Stimulated activated naive B cell treated with anti-CD40 and anti-IgM and Interleukin-4, amounts not matched to agents 10 μg/mL and 1 μg/mL and 100 μg/mL, for 72 hours (primary cell): ENCODE measurements at regions not wholly inside any gene's neighbourhood (a gene's known extent, or its start where the extent isn't known, plus 50 kb on each side); places are given as distances from the start of the nearest gene placed in this dataset.

ENCODE experiments used
- ATAC-seq, 2 donors: fragments of 150-1000 bp; cut with Tn5 transposase; replicated peaks; 2 replicates each; pipeline ENCODE4 v1.10.0; 2021; ENCODE audit warnings: moderate library complexity in 1 of 2
- DNase-seq: peaks from one replicate; pipeline ENCODE4 v3.0.0; 2021
- H3K27ac Mint-ChIP-seq: one replicate; pipeline ENCODE4 v1.8.0; 2022; ENCODE audit warnings: mild to moderate bottlenecking, mixed read lengths
- H3K27me3 Mint-ChIP-seq, 2 donors: one replicate each; pipeline ENCODE4 v1.8.0; 2022; ENCODE audit warnings: mixed read lengths in 2 of 2
- H3K36me3 Mint-ChIP-seq, 2 donors: one replicate each; pipeline ENCODE4 v1.8.0; 2022; ENCODE audit warnings: mixed read lengths in 2 of 2, mild to moderate bottlenecking in 1 of 2
- H3K4me1 Mint-ChIP-seq, 2 donors: one replicate each; pipeline ENCODE4 v1.8.0; 2022; ENCODE audit warnings: mixed read lengths in 2 of 2, mild to moderate bottlenecking in 1 of 2
- H3K4me3 Mint-ChIP-seq, 2 donors: one replicate each; pipeline ENCODE4 v1.8.0; 2022; ENCODE audit warnings: mild to moderate bottlenecking in 2 of 2, mixed read lengths in 2 of 2, moderate library complexity in 1 of 2
- H3K9me3 Mint-ChIP-seq, 2 donors: one replicate each; pipeline ENCODE4 v1.8.0; 2022; ENCODE audit warnings: mixed read lengths in 2 of 2, mild to moderate bottlenecking in 1 of 2

DNA sequence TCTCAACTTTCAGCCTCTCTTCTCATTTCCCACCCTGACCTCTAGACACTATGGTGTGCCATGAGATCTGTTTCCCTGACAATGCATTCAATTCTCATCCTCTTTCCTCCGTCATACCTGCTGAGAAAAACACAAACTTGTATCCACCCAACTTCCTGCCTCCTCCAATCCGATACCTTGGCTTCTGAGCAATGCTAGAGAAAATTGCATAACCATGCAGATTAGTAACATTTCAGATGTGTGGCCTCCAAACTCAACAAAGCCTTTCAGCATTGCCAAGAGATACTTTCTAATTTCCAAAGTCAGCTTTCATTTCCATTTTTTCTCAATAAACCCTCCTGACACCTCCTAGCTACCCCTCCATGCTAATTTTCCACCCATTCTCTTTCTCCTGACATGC lies 88.5 kb downstream of the MINAR1 start:
- no peaks in the 10 kb centered on the region for H3K9me3 Mint-ChIP-seq
- no peak for DNase-seq
- H3K27ac Mint-ChIP-seq, result no peak overlapping the region
- H3K4me1 Mint-ChIP-seq, result peaks cover 0 to 1% of the 10 kb centered on the region in 2 donors
- peaks cover 14 to 18% of the 10 kb centered on the region in 2 donors for H3K27me3 Mint-ChIP-seq
- H3K36me3 Mint-ChIP-seq, result no peaks in the 10 kb centered on the region
- ATAC-seq, result no peak
- H3K4me3 Mint-ChIP-seq, result no peak overlapping the region

DNA sequence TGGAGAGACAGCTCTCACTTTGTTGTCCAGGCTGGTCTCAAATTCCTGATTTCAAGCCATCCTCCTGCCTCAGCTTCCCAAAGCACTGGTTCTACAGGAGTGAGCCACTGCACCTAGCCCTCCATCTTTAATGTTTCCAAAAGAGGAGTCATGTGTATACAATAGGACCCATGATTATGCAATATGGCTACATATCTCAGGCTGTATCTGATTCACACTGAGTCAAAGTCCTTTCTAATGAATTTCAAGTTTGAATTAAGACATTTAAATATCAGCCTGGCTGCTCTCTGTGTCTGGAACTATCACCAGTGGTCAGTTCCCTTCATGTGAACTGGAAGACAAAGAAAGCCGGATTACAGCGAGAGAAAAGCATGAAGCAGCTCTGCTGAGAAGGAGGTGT lies 90.5 kb downstream of the MINAR1 start:
- H3K36me3 Mint-ChIP-seq, result no peaks in the 10 kb centered on the region

DNA sequence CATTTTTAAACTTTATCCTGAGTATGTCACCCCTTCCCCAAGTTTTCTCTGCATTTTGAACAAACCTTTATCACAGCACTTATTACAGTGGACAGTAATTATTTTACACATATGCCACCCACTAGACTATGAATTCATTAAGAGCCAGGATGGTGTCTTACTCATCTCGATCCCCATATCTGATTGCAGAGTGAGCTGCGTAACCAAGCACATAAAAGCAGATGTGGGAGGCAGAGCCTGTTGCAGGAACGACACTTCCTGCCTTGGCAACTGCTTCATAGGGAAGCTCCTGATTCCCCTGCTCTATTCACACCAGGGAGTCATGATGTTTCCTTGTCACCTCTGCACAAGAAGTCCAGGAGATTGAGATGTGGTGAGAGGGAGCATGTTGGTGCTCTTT lies 91.1 kb downstream of the MINAR1 start:
- ATAC-seq (no peak), DNase-seq (no peak)
- Mint-ChIP-seq H3K27me3 (peaks cover 8 to 18% of the 10 kb centered on the region in 2 donors), H3K36me3 (no peaks in the 10 kb centered on the region), H3K27ac (no peak overlapping the region), H3K9me3 (no peaks in the 10 kb centered on the region), H3K4me1 (no peaks in the 10 kb centered on the region), H3K4me3 (no peak overlapping the region)

More for the DNA sequence above, 90.5 kb downstream of the MINAR1 start:
- DNase-seq, result no peak
- no peaks in the 10 kb centered on the region for H3K9me3 Mint-ChIP-seq
- H3K27me3 Mint-ChIP-seq, result peaks cover 10 to 17% of the 10 kb centered on the region in 2 donors
- H3K4me1 Mint-ChIP-seq, result no peaks in the 10 kb centered on the region
- H3K4me3 Mint-ChIP-seq, result no peak overlapping the region
- no peak for ATAC-seq
- no peak overlapping the region for H3K27ac Mint-ChIP-seq

DNA sequence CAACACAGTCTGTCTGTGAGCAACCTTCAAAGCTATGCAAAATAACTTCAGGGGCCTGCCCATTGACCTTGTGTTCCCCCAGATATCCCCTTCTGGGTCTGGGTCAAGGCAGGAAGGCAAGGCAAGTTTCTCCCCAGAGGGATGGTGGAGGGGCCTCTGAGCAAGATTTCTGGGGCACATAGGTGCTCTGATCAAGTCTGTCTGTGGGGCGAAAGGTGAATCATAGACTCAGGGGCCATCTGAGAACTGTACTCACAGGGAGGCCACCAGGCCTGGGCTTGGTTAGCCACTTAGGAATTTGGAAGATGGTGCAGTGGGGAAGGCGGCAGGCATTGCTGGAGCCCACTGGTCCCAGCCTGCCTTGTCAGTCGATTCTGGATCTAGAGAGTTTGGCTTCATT lies 92.4 kb downstream of the MINAR1 start:
- Mint-ChIP-seq H3K4me1 (no peaks in the 10 kb centered on the region), H3K36me3 (no peaks in the 10 kb centered on the region), H3K4me3 (no peak overlapping the region), H3K27ac (no peak overlapping the region), H3K9me3 (no peaks in the 10 kb centered on the region), H3K27me3 (peaks cover 10 to 26% of the 10 kb centered on the region in 2 donors)
- no peak for ATAC-seq
- no peak for DNase-seq

DNA sequence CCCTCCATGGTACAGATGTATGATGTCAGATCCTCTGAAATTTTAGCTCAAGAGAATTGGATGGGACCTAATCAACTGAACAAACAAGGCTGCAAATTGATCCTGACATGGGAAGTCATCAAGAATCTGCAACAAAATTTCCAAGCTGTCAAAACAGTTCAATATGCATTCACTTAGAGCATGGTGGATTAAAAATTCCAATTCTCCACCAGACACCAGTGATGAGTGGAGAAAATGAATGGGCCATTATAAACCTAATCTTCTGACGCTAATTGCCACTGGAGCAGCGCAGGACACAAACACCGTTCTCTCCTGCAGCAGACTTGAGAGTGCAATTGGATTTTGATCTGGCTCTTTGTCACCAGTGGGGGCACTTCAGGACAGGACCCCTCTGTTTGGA lies 94.2 kb downstream of the MINAR1 start:
- DNase-seq, result no peak
- Mint-ChIP-seq H3K4me1 (no peaks in the 10 kb centered on the region), H3K36me3 (no peaks in the 10 kb centered on the region), H3K27me3 (peaks cover 18 to 39% of the 10 kb centered on the region in 2 donors), H3K4me3 (no peak overlapping the region), H3K27ac (no peak overlapping the region), H3K9me3 (peaks cover 0 to 1% of the 10 kb centered on the region in 2 donors)
- ATAC-seq, result no peak

DNA sequence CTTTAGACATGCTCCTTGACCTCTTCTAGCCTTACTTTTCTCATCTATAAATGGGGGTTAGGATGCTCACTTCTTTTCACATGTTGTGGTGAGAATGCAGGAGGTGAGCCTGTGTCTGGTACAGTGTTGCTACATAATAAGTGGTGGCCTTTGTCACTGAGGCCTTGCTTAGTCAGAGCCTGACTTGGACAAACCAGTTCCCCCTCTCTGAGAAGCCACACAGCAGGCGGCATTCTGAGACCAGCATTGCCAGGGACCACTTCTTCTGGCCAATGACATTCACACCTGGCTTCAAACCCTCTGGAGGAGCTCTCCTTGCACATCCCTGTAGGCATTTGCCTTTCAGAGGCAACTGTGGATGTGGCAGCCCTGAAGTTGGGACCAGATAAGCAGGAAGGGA lies 95.7 kb downstream of the MINAR1 start:
- no peak for ATAC-seq
- peaks cover 0 to 6% of the 10 kb centered on the region in 2 donors for H3K9me3 Mint-ChIP-seq
- H3K36me3 Mint-ChIP-seq, result no peaks in the 10 kb centered on the region
- H3K4me1 Mint-ChIP-seq, result no peaks in the 10 kb centered on the region
- no peak overlapping the region for H3K27ac Mint-ChIP-seq
- DNase-seq, result no peak
- H3K4me3 Mint-ChIP-seq, result no peak overlapping the region
- peaks cover 21 to 42% of the 10 kb centered on the region in 2 donors for H3K27me3 Mint-ChIP-seq

DNA sequence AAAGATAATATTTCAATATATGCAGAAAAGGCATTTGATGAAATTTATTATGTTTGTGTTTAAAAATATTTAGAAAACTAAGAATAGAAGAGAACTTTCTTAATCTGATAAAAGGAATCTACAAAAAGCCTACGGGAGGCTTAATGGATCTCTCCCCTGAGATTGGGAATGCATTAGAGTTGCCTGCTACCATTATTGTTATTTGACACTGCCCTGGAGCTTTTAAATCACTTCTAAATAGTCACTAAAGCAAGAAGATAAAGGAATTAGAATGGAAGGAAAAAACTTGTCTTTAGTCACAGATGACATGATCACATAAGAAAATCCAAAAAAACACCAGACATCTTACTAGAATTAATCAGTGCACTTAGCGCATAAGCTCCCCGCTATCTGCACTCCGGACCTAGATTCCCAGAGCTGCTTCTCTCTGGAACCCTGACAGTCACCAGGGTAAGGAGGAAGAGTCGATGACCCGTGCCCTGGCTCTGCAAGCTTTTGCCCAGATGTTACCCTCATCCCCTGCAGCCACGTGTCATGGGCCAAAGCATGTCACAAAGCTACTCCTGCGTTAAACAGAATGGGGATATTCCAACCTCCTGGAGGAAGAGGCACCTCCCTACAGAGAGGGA lies 97.1 kb downstream of the MINAR1 start:
- Mint-ChIP-seq H3K4me1 (no peaks in the 10 kb centered on the region), H3K36me3 (no peaks in the 10 kb centered on the region), H3K27me3 (peaks cover 21 to 42% of the 10 kb centered on the region in 2 donors), H3K9me3 (peaks cover 0 to 6% of the 10 kb centered on the region in 2 donors), H3K27ac (no peak overlapping the region), H3K4me3 (no peak overlapping the region)
- ATAC-seq (no peak), DNase-seq (no peak)

DNA sequence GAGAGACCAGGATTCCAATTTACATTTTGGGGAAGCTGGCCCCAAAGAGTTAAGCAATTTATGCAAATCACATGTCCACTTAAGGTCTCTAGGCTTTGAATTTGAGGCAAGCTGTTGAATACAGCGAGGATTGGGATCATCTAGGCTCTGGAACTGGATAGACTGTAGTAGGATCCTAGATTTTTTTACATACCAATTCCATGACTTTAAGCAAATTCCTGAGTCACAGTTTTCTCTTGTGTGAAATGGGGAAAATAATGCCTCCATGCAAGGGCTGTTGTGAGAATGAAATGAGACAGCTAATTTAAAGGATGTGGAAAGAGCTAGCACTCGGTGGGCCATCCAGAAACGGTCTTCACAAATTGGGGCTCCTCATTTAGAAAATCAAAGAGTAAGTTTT lies 103.4 kb downstream of the MINAR1 start:
- H3K9me3 Mint-ChIP-seq, result peaks cover 0 to 5% of the 10 kb centered on the region in 2 donors
- peaks cover 14 to 21% of the 10 kb centered on the region in 2 donors for H3K27me3 Mint-ChIP-seq
- no peak for ATAC-seq
- no peak overlapping the region for H3K4me3 Mint-ChIP-seq
- no peaks in the 10 kb centered on the region for H3K36me3 Mint-ChIP-seq
- no peaks in the 10 kb centered on the region for H3K4me1 Mint-ChIP-seq
- DNase-seq, result no peak
- no peak overlapping the region for H3K27ac Mint-ChIP-seq

DNA sequence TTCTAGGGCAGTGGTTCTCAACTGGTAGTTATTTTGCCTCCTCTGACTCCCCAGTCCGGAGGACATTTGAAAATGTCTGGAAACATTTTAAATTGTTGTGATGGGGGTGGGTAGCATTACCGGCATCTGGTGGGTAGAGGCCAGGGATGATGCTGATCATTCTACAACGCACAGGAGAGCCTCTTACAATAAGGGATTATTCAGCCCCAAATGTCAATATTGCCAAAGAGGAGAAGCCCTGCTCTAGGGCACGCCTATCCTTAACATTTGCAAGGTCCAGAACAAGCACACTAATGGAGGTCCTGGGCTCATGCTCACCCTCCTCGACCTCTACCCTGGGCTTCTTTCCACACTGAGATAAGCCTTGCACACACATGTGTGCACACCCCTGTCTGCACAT lies 106.4 kb downstream of the MINAR1 start:
- ATAC-seq (no peak), DNase-seq (no peak)
- Mint-ChIP-seq H3K4me3 (no peak overlapping the region), H3K36me3 (no peaks in the 10 kb centered on the region), H3K27me3 (peaks cover 9% of the 10 kb centered on the region in 2 donors), H3K27ac (no peak overlapping the region), H3K9me3 (no peaks in the 10 kb centered on the region), H3K4me1 (no peaks in the 10 kb centered on the region)

DNA sequence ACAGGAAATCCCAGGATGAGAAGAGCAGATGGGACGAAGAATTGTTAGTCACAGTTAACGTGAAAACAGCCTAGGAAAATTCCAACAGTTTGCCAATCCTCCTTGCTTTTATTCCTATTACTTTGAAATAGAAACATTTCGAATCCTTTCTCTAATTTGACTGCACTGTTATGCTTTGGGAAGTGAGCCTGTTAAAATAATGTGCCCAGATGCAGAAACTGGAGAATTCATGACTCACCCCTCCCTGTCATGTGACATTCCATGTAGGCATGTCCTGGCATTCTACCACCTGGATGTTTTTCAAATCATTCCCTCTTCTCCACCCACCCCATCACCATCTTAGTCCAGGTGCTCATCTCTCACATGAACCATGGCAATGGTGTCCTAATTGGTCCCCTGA lies 107.3 kb downstream of the MINAR1 start:
- Mint-ChIP-seq H3K36me3 (no peaks in the 10 kb centered on the region), H3K4me1 (no peaks in the 10 kb centered on the region), H3K27me3 (peaks cover 9% of the 10 kb centered on the region in 2 donors)

DNA sequence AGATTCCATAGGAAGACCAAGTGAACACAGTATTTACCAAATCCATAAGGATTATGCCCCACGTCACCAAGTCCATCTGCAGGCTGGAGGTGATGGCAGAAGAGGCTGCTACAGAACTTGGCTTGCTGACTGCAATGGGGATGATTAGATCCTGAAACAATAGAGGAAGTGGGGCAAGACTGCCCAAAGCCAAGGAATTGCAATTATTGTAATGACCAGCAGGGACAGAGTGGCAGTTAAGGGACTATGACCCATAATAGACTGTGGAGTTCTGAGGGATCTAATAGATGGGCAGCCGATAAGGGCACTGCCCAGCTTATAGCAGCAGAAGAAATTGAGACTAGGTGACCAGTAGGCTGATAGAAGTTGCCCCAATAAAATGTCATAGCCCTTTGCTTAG lies 108.4 kb downstream of the MINAR1 start:
- Mint-ChIP-seq H3K9me3 (no peaks in the 10 kb centered on the region), H3K4me1 (no peaks in the 10 kb centered on the region), H3K27me3 (peaks cover 7 to 14% of the 10 kb centered on the region in 2 donors), H3K36me3 (no peaks in the 10 kb centered on the region), H3K4me3 (no peak overlapping the region), H3K27ac (no peak overlapping the region)
- no peak for DNase-seq
- ATAC-seq, result peak; percentile 31 to 46

More for the DNA sequence above, 107.3 kb downstream of the MINAR1 start:
- Mint-ChIP-seq H3K9me3 (no peaks in the 10 kb centered on the region), H3K27ac (no peak overlapping the region), H3K4me3 (no peak overlapping the region)
- ATAC-seq (no peak), DNase-seq (no peak)

DNA sequence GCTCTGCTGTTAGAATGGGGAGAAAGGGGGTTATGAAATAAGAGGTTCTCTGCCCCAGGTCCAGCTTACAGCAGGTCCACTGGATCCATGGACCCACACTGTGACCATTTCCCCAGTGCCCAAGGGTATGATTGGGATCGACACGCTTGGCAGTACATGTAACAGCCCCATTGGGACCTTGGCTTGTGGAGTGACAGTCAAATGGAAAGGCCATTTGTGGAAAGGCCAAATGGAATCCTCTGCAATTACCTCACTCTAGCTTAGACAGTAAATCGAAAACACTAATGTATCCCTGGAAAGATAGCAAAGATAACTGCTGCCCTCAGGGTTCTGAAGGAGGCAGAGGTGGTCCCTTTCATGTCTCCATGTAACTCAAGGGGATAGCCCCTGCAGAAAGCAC lies 109.1 kb downstream of the MINAR1 start:
- H3K27ac Mint-ChIP-seq, result no peak overlapping the region
- no peaks in the 10 kb centered on the region for H3K36me3 Mint-ChIP-seq
- no peaks in the 10 kb centered on the region for H3K9me3 Mint-ChIP-seq
- H3K4me1 Mint-ChIP-seq, result no peaks in the 10 kb centered on the region
- DNase-seq, result no peak
- no peak overlapping the region for H3K4me3 Mint-ChIP-seq
- H3K27me3 Mint-ChIP-seq, result peaks cover 9 to 20% of the 10 kb centered on the region in 2 donors
- no peak for ATAC-seq

DNA sequence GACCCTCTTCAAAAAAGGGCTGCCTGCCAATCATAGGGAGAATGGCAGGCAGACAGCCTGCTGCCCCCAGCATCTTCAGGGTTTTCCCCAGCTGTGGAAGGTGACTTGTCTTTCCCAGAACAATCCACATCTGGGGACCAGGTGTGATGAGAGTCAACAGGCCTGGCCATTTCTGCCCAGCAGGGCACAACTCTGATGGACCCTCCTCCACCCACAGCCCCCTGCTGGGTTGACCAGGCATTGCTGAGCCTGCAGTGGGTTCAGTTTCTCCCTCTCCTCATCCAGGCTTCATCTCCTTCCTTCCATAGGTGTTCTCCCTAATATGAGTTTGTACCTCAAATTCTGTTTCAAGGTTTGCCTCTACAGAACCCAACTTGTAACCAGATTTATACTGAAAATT lies 111.0 kb downstream of the MINAR1 start:
- no peak overlapping the region for H3K27ac Mint-ChIP-seq
- no peak overlapping the region for H3K4me3 Mint-ChIP-seq
- H3K9me3 Mint-ChIP-seq, result no peaks in the 10 kb centered on the region

DNA sequence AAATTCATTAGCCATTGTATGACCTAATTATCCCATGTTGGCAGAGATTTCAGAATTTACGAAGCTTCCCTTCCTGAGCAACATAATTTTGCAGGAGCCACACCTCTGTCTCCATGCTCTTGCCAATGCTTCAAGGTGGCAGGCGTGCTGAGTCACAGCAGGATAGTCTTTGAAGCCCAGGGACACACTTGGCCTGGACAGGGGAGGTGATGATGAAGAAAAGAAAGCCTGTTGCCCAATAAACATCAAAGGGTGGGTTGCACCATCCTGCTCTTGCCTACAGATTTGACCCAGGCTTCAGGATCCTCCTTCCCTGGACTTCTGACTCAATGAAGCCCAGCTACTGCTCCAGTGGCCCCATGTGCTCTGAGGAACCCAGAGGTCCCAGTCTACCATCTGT lies 117.1 kb downstream of the MINAR1 start:
- Mint-ChIP-seq H3K36me3 (no peaks in the 10 kb centered on the region), H3K27me3 (peaks cover 17 to 45% of the 10 kb centered on the region in 2 donors), H3K9me3 (no peaks in the 10 kb centered on the region), H3K4me3 (no peak overlapping the region), H3K27ac (no peak overlapping the region), H3K4me1 (no peaks in the 10 kb centered on the region)
- ATAC-seq (no peak), DNase-seq (no peak)

More for the DNA sequence above, 111.0 kb downstream of the MINAR1 start:
- no peaks in the 10 kb centered on the region for H3K36me3 Mint-ChIP-seq
- no peaks in the 10 kb centered on the region for H3K4me1 Mint-ChIP-seq
- H3K27me3 Mint-ChIP-seq, result peaks cover 12 to 17% of the 10 kb centered on the region in 2 donors
- DNase-seq, result no peak
- no peak for ATAC-seq

DNA sequence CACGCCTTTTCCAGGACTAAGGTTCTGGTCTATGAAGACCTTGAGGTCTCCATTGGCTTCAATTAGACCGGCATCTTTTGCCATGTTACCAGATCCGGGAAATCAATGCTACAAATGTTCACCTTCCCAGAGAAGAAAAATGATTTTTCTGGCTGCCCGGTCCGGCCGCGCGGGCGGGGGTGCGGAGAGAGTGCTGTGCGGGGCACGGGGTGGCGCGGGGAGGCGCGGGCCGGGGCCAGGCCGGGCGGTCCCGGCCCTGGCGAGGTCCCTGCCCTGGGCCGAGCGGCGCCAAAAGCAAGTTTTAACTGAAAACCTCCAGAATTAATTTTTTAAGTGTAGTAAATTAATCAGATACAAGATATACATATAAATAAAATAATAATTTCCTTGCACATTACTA lies 128.2 kb downstream of the MINAR1 start:
- H3K4me1 Mint-ChIP-seq, result no peaks in the 10 kb centered on the region
- H3K9me3 Mint-ChIP-seq, result no peaks in the 10 kb centered on the region
- no peaks in the 10 kb centered on the region for H3K36me3 Mint-ChIP-seq
- H3K27me3 Mint-ChIP-seq, result peaks cover 13 to 16% of the 10 kb centered on the region in 2 donors
- ATAC-seq (no peak), DNase-seq (no peak)
- no peak overlapping the region for H3K4me3 Mint-ChIP-seq
- no peak overlapping the region for H3K27ac Mint-ChIP-seq

DNA sequence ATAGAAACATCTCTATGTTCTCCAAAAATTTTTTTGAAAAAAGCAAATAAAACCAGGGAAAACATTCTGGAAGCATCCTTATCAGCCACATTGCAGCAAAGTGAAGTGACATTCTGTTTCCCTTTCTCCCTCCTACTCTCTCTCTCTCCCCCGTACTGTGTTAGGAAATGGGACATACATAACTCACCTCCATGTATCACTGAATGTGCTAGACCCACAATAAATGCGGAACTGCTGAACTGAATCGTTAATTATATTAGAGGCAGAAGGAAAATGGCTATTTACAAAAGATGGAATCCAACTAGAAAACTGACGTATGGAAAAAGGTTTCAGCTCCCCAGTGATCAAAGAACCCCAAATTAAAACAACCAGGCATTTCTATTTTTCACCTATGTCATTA lies 129.8 kb downstream of the MINAR1 start:
- Mint-ChIP-seq H3K27me3 (peaks cover 13 to 16% of the 10 kb centered on the region in 2 donors), H3K9me3 (no peaks in the 10 kb centered on the region), H3K4me1 (no peaks in the 10 kb centered on the region), H3K27ac (no peak overlapping the region), H3K36me3 (no peaks in the 10 kb centered on the region), H3K4me3 (no peak overlapping the region)
- ATAC-seq (no peak), DNase-seq (no peak)
